HG02970 (cell line): ENCODE measurements at regions not wholly inside any gene's neighbourhood (a gene's known extent, or its start where the extent isn't known, plus 50 kb on each side); places are given as distances from the start of the nearest gene placed in this dataset.

Experiments used
- ATAC-seq: cut with Tn5 transposase; IDR thresholded peaks from one replicate; pipeline ENCODE4 v1.9.1; 2021; ENCODE audit warnings: mild to moderate bottlenecking, moderate library complexity, moderate number of reproducible peaks; ENCODE audit not compliant: unreplicated experiment, low FRiP score

GRCh38 chr10:123445261-123445775 is 220.8 kb upstream of the GPR26 start:
- ATAC-seq, result no peak

DNA sequence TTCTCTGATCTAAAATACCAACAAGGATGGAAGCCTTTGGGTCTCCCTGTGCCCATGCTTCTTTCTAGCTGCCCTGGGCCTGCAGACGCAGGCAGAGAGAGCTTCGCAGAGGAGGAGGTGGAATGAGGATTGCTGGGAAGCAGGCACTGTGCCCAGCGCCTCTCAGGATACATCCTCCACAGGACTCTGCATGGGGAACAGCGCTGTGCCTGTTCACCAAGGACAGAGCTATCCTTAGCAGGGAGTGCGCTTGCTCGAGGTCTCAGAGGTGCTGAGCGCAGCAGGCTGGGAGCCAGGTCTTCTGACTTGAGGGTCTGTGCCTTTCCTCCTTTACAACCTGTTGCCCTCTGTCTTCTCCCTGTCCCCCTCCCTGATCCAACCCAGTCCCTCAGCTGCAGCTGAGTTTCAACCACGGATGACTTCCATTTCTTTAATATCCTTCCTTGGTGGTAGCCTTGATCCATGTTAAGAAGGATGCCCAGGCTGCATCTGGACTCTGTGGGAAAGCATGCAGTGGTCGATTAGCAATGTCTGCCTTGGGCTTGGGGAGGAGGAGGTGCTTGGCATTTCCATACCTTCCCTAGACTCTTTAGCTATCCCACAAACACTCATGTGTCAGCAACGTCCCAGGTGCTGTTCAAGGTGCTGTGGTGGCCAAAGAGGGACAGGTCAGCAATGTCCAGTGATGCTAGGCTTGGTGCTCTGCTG is 219.6 kb upstream of the GPR26 start:
- ATAC-seq, result no peak

DNA sequence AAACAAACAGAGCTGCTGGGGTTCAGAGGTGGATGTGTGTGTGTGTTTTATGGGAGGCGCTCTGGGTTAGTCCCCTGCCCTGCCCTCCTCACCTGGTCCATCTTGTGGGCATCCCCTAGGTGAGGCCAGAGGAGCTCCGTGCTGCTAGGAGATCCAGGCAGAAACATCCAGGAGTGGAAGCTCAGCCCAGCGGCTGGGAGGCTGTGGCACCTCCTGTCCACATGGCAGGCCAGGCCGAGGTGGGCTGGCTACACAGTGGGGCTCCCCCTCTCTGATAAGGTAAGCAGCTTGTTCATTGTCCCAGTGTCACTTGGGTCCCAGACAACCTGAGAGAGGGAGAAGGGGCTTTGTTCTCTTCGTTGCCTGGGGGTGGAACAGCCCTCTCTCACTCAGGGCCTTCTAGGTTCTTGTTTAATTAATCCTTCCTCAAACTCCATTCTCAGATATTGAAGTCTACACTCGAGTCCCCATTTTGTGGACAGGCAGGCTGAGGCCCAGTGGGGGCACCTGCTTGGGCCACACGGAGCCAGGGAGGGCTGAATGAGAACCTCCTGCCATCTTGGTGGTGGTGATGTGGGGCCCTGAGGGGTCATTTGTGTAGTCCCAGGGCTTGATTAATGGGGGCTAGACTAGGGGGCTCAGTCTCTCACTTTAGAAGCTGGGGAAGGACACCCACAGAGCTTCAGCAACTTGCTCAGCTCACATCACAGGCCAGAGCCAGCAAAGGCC is 216.8 kb upstream of the GPR26 start:
- ATAC-seq, result no peak

- ATAC-seq, result no peak
Observed at GRCh38 chr10:123450956-123451605, 215.1 kb upstream of the GPR26 start.

GRCh38 chr10:123451618-123452245 is 214.4 kb upstream of the GPR26 start:
- ATAC-seq, result no peak

DNA sequence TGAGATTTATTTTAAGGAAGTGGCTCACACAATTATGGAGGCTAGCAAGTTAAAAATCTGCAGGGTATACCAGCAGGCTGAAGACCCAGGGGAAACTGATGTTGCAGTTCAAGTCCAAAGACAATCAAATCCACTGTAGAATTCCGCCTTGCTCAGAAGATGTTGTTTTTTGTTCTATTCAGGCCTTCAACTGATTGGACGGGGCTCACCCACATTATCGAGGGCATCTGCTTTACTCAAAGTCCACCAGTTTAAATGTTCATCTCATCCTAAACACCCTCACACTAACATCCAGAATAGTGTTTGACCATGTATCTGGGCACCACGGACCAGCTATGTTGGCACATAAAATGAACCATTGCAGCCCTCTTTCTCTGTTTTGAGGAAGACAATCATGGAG is 211.2 kb upstream of the GPR26 start:
- no peak for ATAC-seq

DNA sequence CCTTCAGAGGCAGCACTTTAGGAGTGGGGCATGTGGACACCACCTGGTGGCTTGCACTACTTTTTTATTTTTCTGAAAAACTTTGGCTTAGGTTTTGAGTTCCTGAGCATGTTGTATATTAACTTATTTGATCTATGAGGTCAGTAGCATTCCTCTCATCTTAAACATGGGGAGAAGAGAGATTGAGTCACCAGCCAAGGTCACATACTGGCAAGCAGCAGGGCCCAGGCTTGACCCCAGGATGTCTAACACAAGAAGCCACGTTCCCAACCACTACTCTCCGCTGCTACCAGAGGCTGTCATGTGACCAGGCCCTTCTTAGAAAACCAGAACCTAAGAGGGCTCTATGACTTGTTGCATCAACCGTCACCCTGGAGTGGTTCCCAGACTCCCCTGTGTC is 210.3 kb upstream of the GPR26 start:
- no peak for ATAC-seq

- no peak for ATAC-seq
Observed at GRCh38 chr10:123458933-123459332, 207.2 kb upstream of the GPR26 start.

DNA sequence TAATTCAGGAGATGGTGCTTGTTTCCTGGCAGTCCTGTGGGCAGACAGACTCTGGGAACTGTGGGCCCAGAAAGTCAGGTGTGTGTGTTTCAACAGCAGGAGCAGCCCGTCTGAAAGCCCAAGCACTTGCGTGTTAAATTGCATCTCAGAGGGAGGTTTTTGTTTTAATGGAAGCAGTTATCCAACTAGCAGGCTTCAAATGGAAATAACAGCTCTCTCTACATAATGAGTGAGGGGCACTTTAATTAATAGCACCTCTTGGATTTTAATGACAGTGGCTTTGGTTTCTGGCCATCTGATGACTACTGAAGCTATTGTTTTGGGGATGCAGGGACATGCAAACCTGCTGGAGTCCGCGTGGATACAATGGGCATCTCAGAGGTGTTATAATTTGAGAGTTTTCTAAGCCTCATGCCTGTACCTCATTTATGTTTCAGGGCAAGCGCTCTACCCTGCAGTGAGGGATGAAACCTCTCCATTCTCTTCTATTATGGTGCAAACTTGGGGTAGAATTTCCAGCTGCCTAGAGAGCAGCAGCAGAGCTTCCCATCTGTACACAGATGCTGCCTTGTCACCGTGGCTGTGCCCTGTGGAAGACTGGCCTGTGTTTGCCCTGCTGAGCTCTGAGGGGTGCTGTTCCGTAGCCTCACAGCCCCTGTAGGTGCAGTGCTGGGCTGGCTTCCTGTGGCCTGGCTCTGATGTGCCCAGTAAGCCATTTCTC is 206.6 kb upstream of the GPR26 start:
- no peak for ATAC-seq

GRCh38 chr10:123462246-123462645 is 203.9 kb upstream of the GPR26 start:
- ATAC-seq, result no peak

DNA sequence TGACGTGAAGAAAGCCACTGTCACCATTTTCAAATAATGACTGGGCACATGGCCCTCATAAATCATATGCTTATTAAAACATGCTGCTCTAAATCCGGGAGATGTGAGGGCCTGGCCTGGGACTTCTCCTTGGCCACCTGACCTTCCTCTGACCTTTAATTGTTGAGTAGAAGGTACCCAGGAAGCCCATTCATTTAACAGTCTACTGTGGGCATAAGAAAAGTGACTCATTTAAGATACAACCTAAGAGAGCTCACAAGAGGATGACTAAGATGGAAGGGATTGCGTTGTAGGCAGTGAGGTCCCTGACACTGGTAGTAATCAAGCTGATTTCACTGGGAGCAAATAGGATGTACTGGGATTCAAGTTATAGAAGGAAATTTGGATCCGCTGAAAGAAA is 203.4 kb upstream of the GPR26 start:
- ATAC-seq, result no peak

GRCh38 chr10:123463181-123463580 is 203.0 kb upstream of the GPR26 start:
- no peak for ATAC-seq

GRCh38 chr10:123463698-123464097 is 202.5 kb upstream of the GPR26 start:
- ATAC-seq, result no peak

- no peak for ATAC-seq
Observed at GRCh38 chr10:123464430-123465323, 201.5 kb upstream of the GPR26 start.

DNA sequence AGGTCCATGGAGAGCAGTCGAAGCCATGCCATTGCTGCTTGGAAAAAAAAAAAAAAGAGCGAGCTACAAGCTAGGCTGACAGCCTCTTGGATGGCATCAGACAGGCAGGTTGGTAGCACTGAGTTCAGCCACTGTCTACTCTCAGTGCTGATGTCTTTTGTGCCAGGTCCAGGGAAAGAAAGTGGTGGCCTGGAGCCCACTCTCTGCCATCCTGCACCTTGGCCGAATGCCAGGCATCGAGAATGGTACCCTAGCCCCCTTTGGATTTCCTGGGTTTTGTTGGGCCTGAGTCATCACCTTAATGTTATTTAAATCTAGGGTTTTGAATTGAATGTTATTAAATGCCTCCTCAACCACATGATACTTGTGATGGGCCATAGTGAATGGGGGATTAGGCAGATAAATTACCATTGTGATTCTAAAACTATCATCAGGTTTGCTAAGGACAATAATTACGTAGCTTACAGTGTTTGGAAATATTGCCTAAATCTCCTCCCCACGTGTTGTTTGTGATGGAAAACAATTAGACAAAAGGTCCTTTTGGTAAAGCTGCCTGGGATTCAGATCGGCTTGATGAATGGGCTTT is 195.7 kb upstream of the GPR26 start:
- ATAC-seq, result no peak

DNA sequence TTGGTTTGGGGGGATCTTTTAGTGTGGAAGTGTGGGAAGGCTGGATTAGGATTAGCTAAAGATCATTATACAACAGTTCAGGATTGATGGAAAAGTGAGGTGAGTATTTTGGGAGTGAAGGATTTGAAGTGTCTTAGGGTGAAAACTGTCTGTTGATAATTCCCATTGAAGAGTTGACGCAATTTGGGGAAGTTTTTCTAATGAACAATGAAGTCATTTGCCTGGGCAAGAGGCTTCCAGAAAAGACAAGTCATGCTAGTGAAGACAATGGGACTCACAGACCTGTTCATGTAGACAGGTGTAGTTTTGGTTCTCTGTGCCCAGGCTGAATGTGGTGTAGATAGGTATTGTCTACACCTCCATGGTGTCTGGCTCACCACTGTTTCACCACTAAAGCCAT is 194.3 kb upstream of the GPR26 start:
- no peak for ATAC-seq

DNA sequence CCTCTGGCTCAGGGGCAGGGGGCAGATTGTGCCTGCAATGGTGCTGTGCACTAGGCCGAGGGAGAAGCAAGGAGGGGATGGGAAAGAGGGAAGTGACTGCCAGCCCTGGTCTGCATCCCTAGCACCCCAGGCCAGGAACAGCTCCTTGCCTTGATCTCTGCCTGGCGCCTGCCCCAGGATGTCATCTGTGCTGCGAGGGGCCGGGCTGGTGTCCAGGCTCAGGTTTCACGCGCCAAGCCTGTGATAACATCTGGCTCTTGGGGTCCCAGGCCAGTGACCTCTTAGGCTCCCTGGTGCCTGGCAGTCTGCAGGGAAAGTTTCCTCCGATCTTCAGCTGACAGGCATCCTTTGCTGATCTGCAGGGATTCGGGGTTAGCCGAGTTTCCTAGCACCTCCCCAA is 193.5 kb upstream of the GPR26 start:
- ATAC-seq, result no peak

DNA sequence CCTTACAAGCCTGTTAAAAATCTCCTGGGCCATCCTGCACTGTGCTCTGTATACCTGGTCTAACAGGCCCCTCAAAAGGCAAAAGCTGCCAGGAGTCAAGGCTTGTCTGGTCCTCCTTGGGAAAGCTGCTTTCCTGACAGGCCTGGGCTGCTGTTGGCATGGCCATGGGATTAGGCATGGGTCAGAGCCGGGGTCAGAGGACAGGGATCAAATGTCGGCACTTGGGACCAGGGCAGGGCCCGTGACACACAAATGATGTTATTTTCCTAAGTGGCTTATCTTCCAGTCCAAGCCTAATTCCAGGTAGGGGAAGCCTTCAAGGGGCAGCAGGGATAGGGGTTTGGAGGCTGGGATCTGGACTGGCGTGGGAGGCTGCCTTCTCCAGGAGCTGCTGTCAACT is 191.5 kb upstream of the GPR26 start:
- ATAC-seq, result no peak

DNA sequence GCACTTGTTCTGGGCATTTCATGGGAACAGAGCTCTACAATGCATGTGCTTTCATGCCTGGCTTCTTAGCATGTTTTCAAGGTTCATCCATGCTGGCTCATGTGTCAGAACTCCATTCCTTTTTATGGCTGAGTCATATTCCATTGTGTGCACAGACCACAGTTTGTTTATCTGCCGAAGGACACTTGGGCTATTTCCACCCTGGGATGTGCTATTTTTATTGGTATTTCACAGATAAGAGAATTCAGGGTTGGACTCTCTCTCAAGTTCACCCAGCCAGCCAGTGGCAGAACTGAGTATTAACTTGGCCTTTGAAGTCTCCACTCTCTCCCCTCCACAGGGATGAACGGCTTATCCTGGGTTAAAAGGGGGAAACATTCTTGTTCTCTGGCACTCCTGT is 190.7 kb upstream of the GPR26 start:
- no peak for ATAC-seq
